ENCODE measurements at regions not wholly inside any gene's neighbourhood (a gene's known extent, or its start where the extent isn't known, plus 50 kb on each side); places are given as distances from the start of the nearest gene placed in this dataset.

DNA sequence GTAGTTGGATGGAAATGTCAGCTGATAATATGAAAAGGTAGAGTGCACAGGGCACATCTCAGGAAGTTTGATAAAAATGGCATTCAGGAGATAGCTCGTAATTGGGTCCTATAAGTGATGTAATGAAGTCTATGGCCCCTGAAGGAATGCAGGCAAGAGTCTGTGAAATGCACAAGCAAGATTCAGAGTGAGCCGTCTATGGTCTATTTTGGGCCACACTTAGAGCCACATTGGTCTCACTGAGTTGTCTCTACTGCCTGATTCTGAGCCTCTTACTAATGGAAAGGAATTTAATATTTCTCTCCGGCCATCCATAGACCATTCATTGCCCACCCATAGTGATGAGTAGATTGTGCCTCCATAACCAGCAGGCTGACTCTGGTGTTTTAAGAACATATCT lies 111.3 kb upstream of the KCNN2 start:
- no peak for DNase-seq (ENCODE audit: low spot score)

DNA sequence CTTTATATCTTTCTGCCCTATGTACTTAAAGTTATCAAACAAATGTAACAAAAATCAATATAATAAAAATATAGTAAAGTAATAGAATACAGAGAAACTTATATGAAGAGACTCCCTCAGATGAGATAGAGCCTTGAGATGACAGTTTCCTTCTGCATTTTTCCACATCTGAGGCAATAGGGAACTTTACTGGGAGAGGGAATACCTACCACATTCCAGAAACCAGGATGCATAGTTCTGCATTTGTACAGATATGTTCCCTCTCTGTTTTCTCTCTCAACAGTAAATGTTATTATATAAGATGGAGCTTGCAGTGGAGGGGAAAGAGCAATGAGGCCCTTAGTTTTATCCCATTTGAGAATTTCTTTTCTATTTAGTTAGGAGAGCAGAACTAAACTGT lies 109.6 kb upstream of the KCNN2 start:
- no peak for DNase-seq (ENCODE audit: low spot score)

DNA sequence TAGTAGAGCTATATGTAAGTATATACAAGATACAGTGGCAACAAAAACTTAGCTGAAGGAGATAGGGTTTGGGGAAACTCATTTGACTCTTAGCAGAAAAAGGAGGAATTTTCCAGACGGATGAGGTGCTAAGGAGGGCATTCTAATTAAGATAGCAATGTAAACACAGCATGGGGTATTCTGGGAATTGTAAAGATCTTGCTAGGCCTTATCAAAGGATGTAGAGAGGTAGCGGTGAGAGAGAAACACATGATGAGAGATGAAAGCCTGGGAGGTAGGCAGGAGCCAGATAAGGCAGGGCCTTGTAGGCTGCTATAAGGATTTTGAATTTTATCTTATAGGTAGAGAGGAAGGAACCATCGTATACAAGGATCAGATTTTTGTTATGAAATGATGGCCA lies 106.6 kb upstream of the KCNN2 start:
- no peak for DNase-seq (ENCODE audit: low spot score)

DNA sequence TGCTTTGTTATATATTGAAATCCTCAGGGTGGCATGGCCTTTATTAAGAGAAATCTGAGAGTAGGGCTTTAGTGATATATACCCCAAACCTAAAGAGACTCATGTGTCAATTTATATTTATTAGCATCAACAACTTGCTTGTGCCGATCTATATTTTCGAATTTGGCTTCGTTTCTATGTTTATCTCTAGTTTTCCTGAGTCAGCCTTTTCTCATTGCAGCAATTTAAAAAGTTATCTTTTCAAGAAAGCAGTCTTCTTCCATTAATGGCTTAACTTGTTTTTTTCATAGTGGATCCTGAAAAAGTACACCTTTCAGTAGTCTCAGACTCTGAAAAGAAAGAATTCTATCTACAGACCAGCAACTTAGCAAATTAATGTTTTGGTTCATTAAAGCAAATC lies 99.9 kb upstream of the KCNN2 start:
- DNase-seq (ENCODE audit: low spot score) = no peak

DNA sequence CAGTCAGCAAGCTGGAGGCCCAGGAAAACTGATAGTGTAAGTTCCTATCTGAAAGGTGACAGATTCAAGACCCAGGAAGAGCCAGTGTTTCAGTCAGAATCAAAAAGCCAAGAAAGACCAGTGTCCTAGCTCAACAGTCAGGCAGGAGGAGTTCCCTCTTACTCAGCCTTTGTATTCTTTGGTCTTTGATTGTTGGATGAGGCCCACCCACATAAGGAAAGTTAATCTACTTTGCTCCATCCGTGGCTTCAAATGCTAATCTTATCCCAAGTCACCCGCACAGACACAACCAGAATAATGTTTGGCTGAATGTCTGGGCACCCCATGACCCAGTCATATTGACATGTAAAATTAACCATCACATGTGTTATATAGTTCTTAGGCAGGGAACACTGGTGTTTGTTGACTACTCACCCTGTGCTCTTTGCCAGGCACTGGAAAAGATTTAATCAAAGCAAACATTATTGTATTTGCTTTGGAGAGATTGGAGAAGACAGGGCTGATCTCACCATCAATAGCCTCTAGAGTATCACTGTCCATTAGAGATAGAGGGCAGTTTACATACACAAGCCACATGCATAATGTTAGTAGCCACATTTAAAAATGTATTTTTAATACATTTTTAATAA lies 96.3 kb upstream of the KCNN2 start:
- DNase-seq (ENCODE audit: low spot score) = no peak

DNA sequence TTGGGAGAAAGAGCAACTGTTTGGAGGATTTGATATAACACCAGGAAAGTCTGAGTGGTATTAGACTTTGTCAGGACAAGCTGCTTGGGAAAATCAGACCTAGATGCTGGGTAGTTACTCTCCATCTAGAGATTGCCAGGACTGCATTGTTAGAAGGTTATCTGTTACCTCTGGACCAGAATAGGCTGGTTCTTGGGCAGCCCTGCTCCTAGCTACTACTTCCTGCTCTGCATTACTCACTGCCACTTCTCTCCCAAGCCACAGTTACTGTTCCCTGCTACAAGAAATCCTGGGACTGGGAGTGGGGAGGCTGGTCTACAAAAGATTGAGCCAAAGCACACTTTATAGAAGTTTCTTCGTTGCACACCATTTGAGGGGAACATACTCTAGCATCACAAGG lies 95.5 kb upstream of the KCNN2 start:
- no peak for DNase-seq (ENCODE audit: low spot score)

DNA sequence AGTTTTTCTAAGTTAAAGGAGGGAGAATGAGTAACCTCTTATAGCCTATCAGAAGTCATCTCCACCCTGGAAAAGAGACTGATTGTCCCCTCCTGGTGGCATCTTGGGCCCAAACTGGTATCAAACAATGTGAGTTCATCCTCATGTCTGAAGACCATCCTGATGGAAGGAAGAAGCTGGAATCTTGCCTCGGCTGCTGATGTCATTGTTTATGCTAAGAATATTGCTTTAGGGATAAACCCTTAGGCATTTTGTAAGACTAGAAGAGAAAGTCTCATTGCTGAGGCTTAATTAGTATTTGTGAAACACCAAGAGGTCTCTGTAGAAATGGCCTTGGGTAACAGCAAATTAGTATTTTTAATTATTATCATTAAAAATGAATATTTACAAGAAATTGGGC lies 65.7 kb upstream of the KCNN2 start:
- DNase-seq (ENCODE audit: low spot score) = no peak

DNA sequence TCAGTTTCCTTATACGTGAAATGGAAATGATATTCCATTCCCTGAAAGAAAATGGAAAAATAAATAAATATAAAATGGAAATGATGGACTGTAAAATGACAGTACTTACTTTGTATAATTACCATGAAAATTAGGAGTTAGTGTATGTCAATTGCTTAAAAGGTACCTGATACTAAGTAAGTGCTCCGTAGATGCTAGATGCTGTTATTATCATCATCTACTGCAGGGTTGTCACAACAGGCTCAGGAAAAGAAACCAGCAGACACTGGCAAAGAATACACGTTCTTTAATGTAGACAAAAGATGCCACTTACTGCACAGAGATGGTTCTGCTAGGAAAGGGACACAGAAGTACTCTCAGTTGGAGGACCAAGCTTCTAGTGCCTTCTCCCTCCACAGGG lies 64.0 kb upstream of the KCNN2 start:
- no peak for DNase-seq (ENCODE audit: low spot score)

DNA sequence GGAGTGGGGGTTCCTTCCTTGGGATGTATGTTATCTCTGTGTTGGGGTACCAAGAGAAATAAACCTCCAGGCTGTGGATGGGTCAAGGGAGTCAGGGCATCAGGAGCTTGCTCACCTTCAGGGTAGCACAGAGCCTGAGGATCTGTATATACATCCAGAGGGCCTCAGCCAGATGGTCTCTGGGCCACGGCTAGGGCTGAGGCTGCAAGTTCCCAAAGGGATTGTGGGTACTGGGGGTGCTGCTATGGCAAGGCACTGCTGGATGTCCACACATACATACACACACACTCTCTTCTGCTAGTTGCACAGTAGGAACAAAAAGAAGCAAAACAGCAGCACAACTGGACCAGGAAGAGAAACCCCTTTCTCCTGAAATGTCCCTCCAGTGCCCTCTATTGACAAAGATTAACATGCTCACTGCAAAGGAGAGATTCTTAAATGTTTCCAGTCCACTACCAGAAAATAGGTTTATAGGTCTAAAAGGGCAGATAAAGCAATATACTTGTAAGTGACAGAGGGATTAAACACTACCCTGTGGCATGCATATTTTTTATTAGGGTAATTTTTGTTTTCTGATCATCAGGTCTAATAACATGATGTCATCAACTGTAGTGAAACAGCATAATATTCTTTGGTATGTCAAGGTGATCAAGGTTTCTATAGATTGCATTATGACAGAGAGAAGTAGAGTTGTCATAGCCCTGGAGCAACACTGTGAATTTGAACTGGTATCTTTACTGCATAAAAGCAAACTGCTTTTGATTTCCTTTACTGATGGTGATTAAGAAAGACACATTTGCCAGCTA lies 56.3 kb upstream of the KCNN2 start:
- no peak for DNase-seq (ENCODE audit: low spot score)

DNA sequence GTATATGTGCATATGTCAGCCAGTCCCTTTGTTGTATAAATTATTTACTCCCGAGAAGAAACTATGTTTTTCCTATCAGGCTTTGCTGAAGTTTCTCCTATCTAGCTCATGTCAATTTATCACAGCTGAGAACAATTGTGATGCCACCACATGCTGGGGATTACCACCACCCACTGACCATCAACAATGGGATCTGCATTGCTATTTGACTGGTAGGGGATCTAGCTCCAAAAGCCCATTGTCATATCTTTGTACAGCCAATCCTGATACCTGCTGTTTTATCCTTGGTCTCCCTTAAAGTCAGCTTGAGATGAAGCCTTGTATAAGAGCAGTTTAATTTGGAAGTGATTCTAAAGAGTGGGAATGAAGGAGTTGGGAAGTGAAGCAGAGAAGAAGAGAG lies 53.9 kb upstream of the KCNN2 start:
- no peak for DNase-seq (ENCODE audit: low spot score)

DNA sequence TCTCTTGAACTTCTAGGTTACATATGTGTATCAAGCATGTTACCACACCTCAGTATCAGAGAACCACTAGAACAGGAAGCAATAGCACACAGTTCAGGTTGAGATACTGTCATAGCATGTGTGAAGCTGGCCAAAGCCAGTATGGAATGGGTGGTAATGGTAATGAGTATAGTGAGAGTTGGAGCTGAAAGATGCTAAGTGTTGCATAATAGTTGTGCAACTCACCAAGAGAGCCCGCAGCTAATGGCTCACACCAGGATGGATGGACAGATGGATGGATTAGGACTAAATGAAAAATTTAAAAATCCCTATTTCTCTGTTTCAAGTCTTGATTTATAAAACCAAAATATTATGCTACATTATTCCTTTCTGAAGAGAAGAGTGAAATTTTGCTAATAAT lies 53.4 kb upstream of the KCNN2 start:
- no peak for DNase-seq (ENCODE audit: low spot score)

DNA sequence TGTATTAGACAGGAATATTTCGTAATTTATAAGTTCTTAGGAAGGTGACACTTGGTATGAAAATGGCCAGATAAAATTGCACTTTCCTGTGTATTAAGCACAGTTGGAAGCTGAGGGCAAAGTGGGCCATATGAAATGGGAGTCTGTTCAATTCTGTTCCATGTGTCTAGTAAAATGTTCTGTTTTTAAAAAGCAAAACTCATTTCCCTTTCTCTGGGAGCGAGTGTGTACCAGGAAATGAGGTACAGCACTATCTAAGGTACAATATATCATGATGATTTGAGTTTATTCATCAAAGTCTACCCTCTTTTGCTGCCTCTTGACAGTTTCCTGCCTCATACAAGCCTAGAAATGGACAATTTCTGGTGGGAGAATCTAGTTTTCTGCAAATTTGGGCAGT lies 51.2 kb upstream of the KCNN2 start:
- DNase-seq (ENCODE audit: low spot score) = no peak

DNA sequence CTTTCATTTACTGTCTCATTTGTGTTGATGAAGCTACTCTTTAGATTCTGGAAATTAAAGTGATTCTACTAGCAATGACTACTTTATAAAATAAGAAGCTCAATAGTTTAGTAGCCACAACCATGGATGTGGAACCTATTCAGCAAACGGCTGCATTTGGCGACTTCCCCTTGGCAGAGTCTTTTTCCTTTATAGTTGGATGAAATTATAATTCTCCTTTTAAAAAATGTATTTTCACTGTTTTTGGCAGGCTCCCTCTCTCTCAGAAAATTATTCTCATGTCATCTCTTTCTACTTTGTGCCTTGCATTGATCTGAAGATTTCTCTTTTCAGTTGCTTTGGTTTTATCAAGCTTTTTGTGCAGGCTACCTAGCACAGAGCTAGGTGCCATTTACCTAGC lies 50.6 kb upstream of the KCNN2 start:
- no peak for DNase-seq (ENCODE audit: low spot score)

DNA sequence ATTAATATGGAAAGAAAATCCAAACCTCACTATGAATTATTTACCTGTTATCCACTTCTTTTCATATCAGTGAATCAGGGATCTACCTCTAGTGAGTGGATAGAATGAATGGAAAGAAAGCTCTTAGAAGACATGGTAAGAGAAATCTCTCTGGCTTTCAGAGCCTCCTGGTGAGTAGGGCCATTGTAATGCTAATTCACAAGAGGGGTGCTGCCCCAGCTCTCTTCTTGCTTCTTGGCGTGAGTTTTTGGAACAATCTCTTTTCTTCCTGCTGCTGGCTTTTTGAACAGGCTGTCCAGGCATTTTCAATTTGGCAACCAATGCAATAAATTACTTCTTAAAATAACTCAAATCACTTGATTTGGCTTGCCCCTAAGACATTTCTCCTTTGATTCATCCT lies 49.9 kb upstream of the KCNN2 start:
- DNase-seq (ENCODE audit: low spot score) = no peak

Measured in putamen (tissue), 1 donor.